Ectodermal cell (in vitro differentiated cells): ENCODE measurements at regions not wholly inside any gene's neighbourhood (a gene's known extent, or its start where the extent isn't known, plus 50 kb on each side); places are given as distances from the start of the nearest gene placed in this dataset.

ENCODE experiments used
- H3K27ac ChIP-seq: 2 replicates; pipeline ENCODE4 v1.7.0; 2013; ENCODE audit warnings: mild to moderate bottlenecking, low read depth, low read length; ENCODE audit not compliant: insufficient read depth, poor library complexity, severe bottlenecking
- H3K27me3 ChIP-seq: 2 replicates; pipeline ENCODE4 v1.7.0; 2013; ENCODE audit warnings: mild to moderate bottlenecking, low read length; ENCODE audit not compliant: insufficient read depth, control insufficient read depth, poor library complexity, severe bottlenecking
- H3K36me3 ChIP-seq: one replicate; pipeline ENCODE4 v1.7.0; 2013; ENCODE audit warnings: low read length; ENCODE audit not compliant: control insufficient read depth, insufficient read depth
- H3K4me1 ChIP-seq: one replicate; pipeline ENCODE4 v1.7.0; 2013; ENCODE audit warnings: low read length; ENCODE audit not compliant: control insufficient read depth, insufficient read depth
- H3K4me3 ChIP-seq: 2 replicates; pipeline ENCODE4 v1.7.0; 2013; ENCODE audit warnings: low read depth, low read length, control low read depth; ENCODE audit not compliant: insufficient read depth
- H3K9me3 ChIP-seq: 2 replicates; pipeline ENCODE4 v1.7.0; 2013; ENCODE audit warnings: mild to moderate bottlenecking, low read length, moderate library complexity; ENCODE audit not compliant: control insufficient read depth
- WGBS, 2 experiments: methylation state at CpG; one replicate each; pipeline ENCODE4 v1.1.7; 2013; ENCODE audit warnings: missing lambda C conversion rate in 2 of 2; 5-methylcytosine and 5-hydroxymethylcytosine counted together

- Histone ChIP-seq H3K9me3 (no peaks in the 10 kb centered on the region), H3K27me3 (no peaks in the 10 kb centered on the region), H3K36me3 (no peaks in the 10 kb centered on the region), H3K27ac (no peak overlapping the region), H3K4me1 (no peaks in the 10 kb centered on the region), H3K4me3 (no peak overlapping the region)
- 82 to 88% methylated on average over 3 of the region's 3 CpGs for WGBS, 2 experiments
Measured at GRCh38 chr5:68139611-68140441, 75.7 kb upstream of the PIK3R1 start.

- Histone ChIP-seq H3K27ac (no peak overlapping the region), H3K4me1 (no peaks in the 10 kb centered on the region)
- 86 to 100% methylated on average over 1 to 2 of the region's 2 CpGs for WGBS, 2 experiments
Measured at GRCh38 chr5:68137511-68138140, 77.9 kb upstream of the PIK3R1 start.

GRCh38 chr5:68134669-68135313 is 80.8 kb upstream of the PIK3R1 start:
- H3K27ac ChIP-seq: no peak overlapping the region
- H3K27me3 ChIP-seq: no peaks in the 10 kb centered on the region
- H3K4me1 ChIP-seq: no peaks in the 10 kb centered on the region
- H3K9me3 ChIP-seq: no peaks in the 10 kb centered on the region
- no peaks in the 10 kb centered on the region for H3K36me3 ChIP-seq
- 75 to 84% methylated on average over 3 to 5 of the region's 5 CpGs for WGBS, 2 experiments
- H3K4me3 ChIP-seq: no peak overlapping the region

More at GRCh38 chr5:68137511-68138140, 77.9 kb upstream of the PIK3R1 start:
- Histone ChIP-seq H3K4me3 (no peak overlapping the region), H3K27me3 (no peaks in the 10 kb centered on the region), H3K36me3 (no peaks in the 10 kb centered on the region), H3K9me3 (no peaks in the 10 kb centered on the region)

- Histone ChIP-seq H3K36me3 (no peaks in the 10 kb centered on the region), H3K27ac (no peak overlapping the region), H3K4me3 (no peak overlapping the region), H3K9me3 (no peaks in the 10 kb centered on the region), H3K27me3 (no peaks in the 10 kb centered on the region), H3K4me1 (no peaks in the 10 kb centered on the region)
- 75 to 77% methylated on average over 9 to 10 of the region's 10 CpGs for WGBS, 2 experiments
Measured at GRCh38 chr5:68134033-68134668, 81.4 kb upstream of the PIK3R1 start.

GRCh38 chr5:68130253-68130652 is 85.3 kb upstream of the PIK3R1 start:
- Histone ChIP-seq H3K27ac (no peak overlapping the region), H3K36me3 (no peaks in the 10 kb centered on the region), H3K4me3 (no peak overlapping the region), H3K4me1 (no peaks in the 10 kb centered on the region), H3K27me3 (no peaks in the 10 kb centered on the region), H3K9me3 (no peaks in the 10 kb centered on the region)
- WGBS, 2 experiments: 93 to 95% methylated on average over 2 of the region's 2 CpGs

GRCh38 chr5:68129364-68129763 is 86.2 kb upstream of the PIK3R1 start:
- 87 to 89% methylated on average over 4 of the region's 4 CpGs for WGBS, 2 experiments
- no peak overlapping the region for H3K27ac ChIP-seq

GRCh38 chr5:68126886-68127285 is 88.7 kb upstream of the PIK3R1 start:
- Histone ChIP-seq H3K27me3 (no peaks in the 10 kb centered on the region), H3K4me1 (no peaks in the 10 kb centered on the region), H3K9me3 (no peaks in the 10 kb centered on the region), H3K36me3 (no peaks in the 10 kb centered on the region), H3K27ac (no peak overlapping the region), H3K4me3 (no peak overlapping the region)
- 92 to 93% methylated on average over 1 to 2 of the region's 2 CpGs for WGBS, 2 experiments

More at GRCh38 chr5:68129364-68129763, 86.2 kb upstream of the PIK3R1 start:
- Histone ChIP-seq H3K36me3 (no peaks in the 10 kb centered on the region), H3K4me3 (no peak overlapping the region), H3K9me3 (no peaks in the 10 kb centered on the region), H3K4me1 (no peaks in the 10 kb centered on the region), H3K27me3 (no peaks in the 10 kb centered on the region)

GRCh38 chr5:68122439-68123328 is 92.9 kb upstream of the PIK3R1 start:
- no peaks in the 10 kb centered on the region for H3K4me1 ChIP-seq
- 81 to 89% methylated on average over 5 to 7 of the region's 7 CpGs for WGBS, 2 experiments
- no peaks in the 10 kb centered on the region for H3K36me3 ChIP-seq
- H3K27me3 ChIP-seq: no peaks in the 10 kb centered on the region
- H3K9me3 ChIP-seq: no peaks in the 10 kb centered on the region
- H3K4me3 ChIP-seq: no peak overlapping the region
- no peak overlapping the region for H3K27ac ChIP-seq

GRCh38 chr5:68116868-68117411 is 98.6 kb upstream of the PIK3R1 start:
- no peak overlapping the region for H3K4me3 ChIP-seq
- no peaks in the 10 kb centered on the region for H3K36me3 ChIP-seq
- WGBS, 2 experiments: 90 to 93% methylated on average over 2 of the region's 2 CpGs
- H3K27me3 ChIP-seq: no peaks in the 10 kb centered on the region
- H3K27ac ChIP-seq: no peak overlapping the region
- H3K9me3 ChIP-seq: no peaks in the 10 kb centered on the region
- H3K4me1 ChIP-seq: no peaks in the 10 kb centered on the region
